ENCODE measurements at regions not wholly inside any gene's neighbourhood (a gene's known extent, or its start where the extent isn't known, plus 50 kb on each side); places are given as distances from the start of the nearest gene placed in this dataset.

DNA sequence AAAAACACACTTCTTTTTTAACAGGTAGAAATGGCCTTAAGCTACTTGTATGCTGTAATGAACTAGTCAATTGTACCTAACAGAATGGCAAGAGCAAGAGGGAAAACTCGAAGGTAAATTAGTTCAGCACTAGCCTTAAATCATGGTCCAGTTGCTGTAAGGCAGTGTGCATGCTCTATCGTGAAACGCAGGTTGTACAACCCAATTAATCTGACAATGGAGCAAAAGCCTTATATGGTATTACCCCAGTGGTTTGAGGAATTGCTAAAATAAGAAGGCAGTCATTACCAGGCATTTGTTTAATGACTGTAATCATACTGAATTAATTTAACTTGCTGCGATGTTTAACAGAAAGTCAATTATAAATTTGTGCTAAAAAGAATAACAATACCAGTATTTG is 69.3 kb upstream of the SOX4 start:
- TF ChIP-seq, protein P1, sequence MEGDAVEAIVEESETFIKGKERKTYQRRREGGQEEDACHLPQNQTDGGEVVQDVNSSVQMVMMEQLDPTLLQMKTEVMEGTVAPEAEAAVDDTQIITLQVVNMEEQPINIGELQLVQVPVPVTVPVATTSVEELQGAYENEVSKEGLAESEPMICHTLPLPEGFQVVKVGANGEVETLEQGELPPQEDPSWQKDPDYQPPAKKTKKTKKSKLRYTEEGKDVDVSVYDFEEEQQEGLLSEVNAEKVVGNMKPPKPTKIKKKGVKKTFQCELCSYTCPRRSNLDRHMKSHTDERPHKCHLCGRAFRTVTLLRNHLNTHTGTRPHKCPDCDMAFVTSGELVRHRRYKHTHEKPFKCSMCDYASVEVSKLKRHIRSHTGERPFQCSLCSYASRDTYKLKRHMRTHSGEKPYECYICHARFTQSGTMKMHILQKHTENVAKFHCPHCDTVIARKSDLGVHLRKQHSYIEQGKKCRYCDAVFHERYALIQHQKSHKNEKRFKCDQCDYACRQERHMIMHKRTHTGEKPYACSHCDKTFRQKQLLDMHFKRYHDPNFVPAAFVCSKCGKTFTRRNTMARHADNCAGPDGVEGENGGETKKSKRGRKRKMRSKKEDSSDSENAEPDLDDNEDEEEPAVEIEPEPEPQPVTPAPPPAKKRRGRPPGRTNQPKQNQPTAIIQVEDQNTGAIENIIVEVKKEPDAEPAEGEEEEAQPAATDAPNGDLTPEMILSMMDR (IDR thresholded peaks at IDR 0.05): no peak
- TF ChIP-seq, protein P2, sequence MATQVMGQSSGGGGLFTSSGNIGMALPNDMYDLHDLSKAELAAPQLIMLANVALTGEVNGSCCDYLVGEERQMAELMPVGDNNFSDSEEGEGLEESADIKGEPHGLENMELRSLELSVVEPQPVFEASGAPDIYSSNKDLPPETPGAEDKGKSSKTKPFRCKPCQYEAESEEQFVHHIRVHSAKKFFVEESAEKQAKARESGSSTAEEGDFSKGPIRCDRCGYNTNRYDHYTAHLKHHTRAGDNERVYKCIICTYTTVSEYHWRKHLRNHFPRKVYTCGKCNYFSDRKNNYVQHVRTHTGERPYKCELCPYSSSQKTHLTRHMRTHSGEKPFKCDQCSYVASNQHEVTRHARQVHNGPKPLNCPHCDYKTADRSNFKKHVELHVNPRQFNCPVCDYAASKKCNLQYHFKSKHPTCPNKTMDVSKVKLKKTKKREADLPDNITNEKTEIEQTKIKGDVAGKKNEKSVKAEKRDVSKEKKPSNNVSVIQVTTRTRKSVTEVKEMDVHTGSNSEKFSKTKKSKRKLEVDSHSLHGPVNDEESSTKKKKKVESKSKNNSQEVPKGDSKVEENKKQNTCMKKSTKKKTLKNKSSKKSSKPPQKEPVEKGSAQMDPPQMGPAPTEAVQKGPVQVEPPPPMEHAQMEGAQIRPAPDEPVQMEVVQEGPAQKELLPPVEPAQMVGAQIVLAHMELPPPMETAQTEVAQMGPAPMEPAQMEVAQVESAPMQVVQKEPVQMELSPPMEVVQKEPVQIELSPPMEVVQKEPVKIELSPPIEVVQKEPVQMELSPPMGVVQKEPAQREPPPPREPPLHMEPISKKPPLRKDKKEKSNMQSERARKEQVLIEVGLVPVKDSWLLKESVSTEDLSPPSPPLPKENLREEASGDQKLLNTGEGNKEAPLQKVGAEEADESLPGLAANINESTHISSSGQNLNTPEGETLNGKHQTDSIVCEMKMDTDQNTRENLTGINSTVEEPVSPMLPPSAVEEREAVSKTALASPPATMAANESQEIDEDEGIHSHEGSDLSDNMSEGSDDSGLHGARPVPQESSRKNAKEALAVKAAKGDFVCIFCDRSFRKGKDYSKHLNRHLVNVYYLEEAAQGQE (IDR thresholded peaks at IDR 0.05; ENCODE audit: insufficient read depth in 1 of 2, low read depth in 2 of 2, low read length in 1 of 2): no peak
- TF ChIP-seq SIN3A (IDR thresholded peaks at IDR 0.05; ENCODE audit: borderline replicate concordance, insufficient read depth, low read depth, low read length): no peak
- no peak for TF ChIP-seq POLR2AphosphoS5 (IDR thresholded peaks at IDR 0.05; ENCODE audit: low read depth, low read length)
